Keratinocyte (primary cell): ENCODE measurements at regions not wholly inside any gene's neighbourhood (a gene's known extent, or its start where the extent isn't known, plus 50 kb on each side); places are given as distances from the start of the nearest gene placed in this dataset.

Experiments used
- EZH2 ChIP-seq: IDR thresholded peaks from one replicate; pipeline ENCODE4 v1.6.1; 2012; ENCODE audit warnings: inconsistent platforms, mild to moderate bottlenecking, low read length, moderate library complexity
- TF ChIP-seq, protein P1 (sequence below), 3 experiments: IDR thresholded peaks in 1 of 3; conservative IDR thresholded peaks in 1 of 3; optimal IDR thresholded peaks in 1 of 3; 2 replicates in 2 of 3; 3 replicates in 1 of 3; pipeline versions ENCODE3 to v1.5.1; 2011; ENCODE audit warnings: low read length in 3 of 3, mild to moderate bottlenecking in 3 of 3, moderate library complexity in 2 of 3, control low read depth in 1 of 3, inconsistent platforms in 1 of 3; ENCODE audit not compliant: insufficient read depth in 2 of 3; ENCODE audit errors: extremely low read depth in 1 of 3

- TF ChIP-seq, protein P1, sequence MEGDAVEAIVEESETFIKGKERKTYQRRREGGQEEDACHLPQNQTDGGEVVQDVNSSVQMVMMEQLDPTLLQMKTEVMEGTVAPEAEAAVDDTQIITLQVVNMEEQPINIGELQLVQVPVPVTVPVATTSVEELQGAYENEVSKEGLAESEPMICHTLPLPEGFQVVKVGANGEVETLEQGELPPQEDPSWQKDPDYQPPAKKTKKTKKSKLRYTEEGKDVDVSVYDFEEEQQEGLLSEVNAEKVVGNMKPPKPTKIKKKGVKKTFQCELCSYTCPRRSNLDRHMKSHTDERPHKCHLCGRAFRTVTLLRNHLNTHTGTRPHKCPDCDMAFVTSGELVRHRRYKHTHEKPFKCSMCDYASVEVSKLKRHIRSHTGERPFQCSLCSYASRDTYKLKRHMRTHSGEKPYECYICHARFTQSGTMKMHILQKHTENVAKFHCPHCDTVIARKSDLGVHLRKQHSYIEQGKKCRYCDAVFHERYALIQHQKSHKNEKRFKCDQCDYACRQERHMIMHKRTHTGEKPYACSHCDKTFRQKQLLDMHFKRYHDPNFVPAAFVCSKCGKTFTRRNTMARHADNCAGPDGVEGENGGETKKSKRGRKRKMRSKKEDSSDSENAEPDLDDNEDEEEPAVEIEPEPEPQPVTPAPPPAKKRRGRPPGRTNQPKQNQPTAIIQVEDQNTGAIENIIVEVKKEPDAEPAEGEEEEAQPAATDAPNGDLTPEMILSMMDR (optimal IDR thresholded peaks at IDR 0.05 in 1 of 3, IDR thresholded peaks at IDR 0.05 in 1 of 3, conservative IDR thresholded peaks at IDR 0.05 in 1 of 3; ENCODE audit: extremely low read depth in 1 of 3, insufficient read depth in 2 of 3, low read length in 3 of 3): no peak
- no peak for TF ChIP-seq EZH2
Measured at GRCh38 chr12:72173974-72174373, 98.2 kb upstream of the TRHDE start.
